Gastroesophageal sphincter (tissue), 3 donors: ENCODE measurements at regions not wholly inside any gene's neighbourhood (a gene's known extent, or its start where the extent isn't known, plus 50 kb on each side); places are given as distances from the start of the nearest gene placed in this dataset.

Experiments used
- CTCF ChIP-seq, 4 experiments: fragments of 200-600 bp in 2 of 4; fragments of 450-650 bp in 2 of 4; sonication (generic) in 1 of 4; IDR thresholded peaks; one replicate each; pipeline ENCODE4 v1.5.1; 2017 to 2019; ENCODE audit warnings: antibody characterized with exemption in 4 of 4, mild to moderate bottlenecking in 2 of 4, moderate library complexity in 2 of 4
- EP300 ChIP-seq: sonication (generic); formaldehyde crosslinking; IDR thresholded peaks from one replicate; pipeline ENCODE4 v1.6.1; 2017; ENCODE audit warnings: antibody characterized with exemption, mild to moderate bottlenecking
- POLR2A ChIP-seq, 2 donors: fragments of 450-650 bp; IDR thresholded peaks; one replicate each; pipeline ENCODE4 v1.6.1; 2017; ENCODE audit warnings: antibody characterized with exemption in 2 of 2, mild to moderate bottlenecking in 2 of 2, moderate library complexity in 1 of 2
- POLR2AphosphoS5 ChIP-seq: sonication (generic); formaldehyde crosslinking; IDR thresholded peaks from one replicate; pipeline ENCODE4 v1.6.1; 2017; ENCODE audit warnings: antibody characterized with exemption

DNA sequence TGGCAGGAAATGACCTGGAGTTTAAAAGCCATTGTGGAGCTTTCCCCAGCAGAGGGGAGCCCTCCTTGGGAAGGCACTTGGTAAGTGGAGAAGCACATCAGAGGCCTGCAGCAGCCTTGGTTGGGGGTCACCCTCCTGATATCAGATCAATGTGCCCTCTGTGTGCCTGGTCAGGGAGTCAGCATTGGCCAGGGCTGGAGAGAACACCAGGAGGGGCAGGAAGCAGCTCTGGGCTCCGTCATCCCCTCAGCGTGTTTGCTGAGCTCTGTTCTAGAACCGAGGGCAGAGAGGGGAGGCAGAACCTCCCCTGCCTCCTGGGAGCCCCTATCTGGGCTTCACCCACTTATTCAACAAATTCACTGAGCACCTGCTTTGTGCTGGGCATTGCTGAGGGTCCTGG lies 846.0 kb downstream of the TBC1D22A start:
- TF ChIP-seq POLR2A (IDR thresholded peaks at IDR 0.05): no peak
- TF ChIP-seq CTCF (IDR thresholded peaks at IDR 0.05): no peak
- TF ChIP-seq POLR2AphosphoS5: no peak
- TF ChIP-seq EP300: no peak
